WTC11 (cell line): ENCODE measurements at regions not wholly inside any gene's neighbourhood (a gene's known extent, or its start where the extent isn't known, plus 50 kb on each side); places are given as distances from the start of the nearest gene placed in this dataset.

Source experiments
- ATAC-seq: fragments of 200-7000 bp; cut with Tn5 transposase; 2 replicates; pipeline ENCODE4 v1.10.0; 2021; ENCODE audit warnings: mild to moderate bottlenecking, moderate library complexity
- CTCF ChIA-PET: fragments of 300-600 bp; sonication (Branson Sonifier 250); formaldehyde crosslinking; loops from one replicate; lab custom pipeline; 2021; ENCODE audit warnings: antibody characterized with exemption; lab: Charles Lee
- POLR2A ChIA-PET: fragments of 350-600 bp; sonication (Branson Sonifier 250); formaldehyde crosslinking; loops from one replicate; lab custom pipeline; 2021; ENCODE audit warnings: antibody characterized with exemption; lab: Charles Lee
- DNase-seq: peaks from one replicate; pipeline ENCODE4 v3.0.0; 2021; ENCODE audit warnings: low spot score
- H3K27ac Mint-ChIP-seq: 2 replicates; pipeline ENCODE4 v1.8.0; 2021; ENCODE audit warnings: mixed read lengths
- H3K27me3 Mint-ChIP-seq: 2 replicates; pipeline ENCODE4 v1.8.0; 2021; ENCODE audit warnings: low read depth, mild to moderate bottlenecking, moderate library complexity, mixed read lengths
- H3K36me3 Mint-ChIP-seq: 2 replicates; pipeline ENCODE4 v1.8.0; 2021; ENCODE audit warnings: mixed read lengths
- H3K4me1 Mint-ChIP-seq: 2 replicates; pipeline ENCODE4 v1.8.0; 2022; ENCODE audit warnings: mixed read lengths
- H3K4me3 Mint-ChIP-seq: 2 replicates; pipeline ENCODE4 v1.8.0; 2021; ENCODE audit warnings: mild to moderate bottlenecking, moderate library complexity, mixed read lengths
- H3K9me3 Mint-ChIP-seq: 2 replicates; pipeline ENCODE4 v1.8.0; 2021; ENCODE audit warnings: mixed read lengths
- CREM ChIP-seq: sonication (generic); formaldehyde crosslinking; IDR thresholded peaks from 2 replicates; pipeline ENCODE4 v1.8.1; 2022; ENCODE audit warnings: mild to moderate bottlenecking, missing genetic modification reagents, moderate library complexity
- ELF4 ChIP-seq: sonication (generic); formaldehyde crosslinking; IDR thresholded peaks from 2 replicates; pipeline ENCODE4 v1.8.1; 2022; ENCODE audit warnings: low read depth, mild to moderate bottlenecking, moderate library complexity, missing genetic modification reagents
- ESRRA ChIP-seq: sonication (generic); formaldehyde crosslinking; IDR thresholded peaks from 2 replicates; pipeline ENCODE4 v1.8.1; 2022; ENCODE audit warnings: mild to moderate bottlenecking, missing genetic modification reagents, borderline replicate concordance
- FOXP1 ChIP-seq: sonication (generic); formaldehyde crosslinking; IDR thresholded peaks from 2 replicates; pipeline ENCODE4 v1.8.0; 2022; ENCODE audit warnings: missing genetic modification reagents, mild to moderate bottlenecking, moderate library complexity, borderline replicate concordance
- NFATC4 ChIP-seq: fragments of 250-450 bp; sonication (Bioruptor Pico); IDR thresholded peaks from 2 replicates; pipeline ENCODE4 v1.9.0; 2021; ENCODE audit warnings: mild to moderate bottlenecking
- NFYB ChIP-seq: sonication (generic); formaldehyde crosslinking; conservative IDR thresholded peaks from 2 replicates; pipeline ENCODE4 v1.8.0; 2022; ENCODE audit warnings: low read depth, missing genetic modification reagents
- SOX15 ChIP-seq: fragments of 250-450 bp; sonication (Bioruptor Pico); IDR thresholded peaks from 2 replicates; pipeline ENCODE4 v1.9.0; 2021; ENCODE audit warnings: mild to moderate bottlenecking
- TCF7 ChIP-seq: sonication (generic); formaldehyde crosslinking; IDR thresholded peaks from 2 replicates; pipeline ENCODE4 v1.8.0; 2022; ENCODE audit warnings: mild to moderate bottlenecking, low read depth, missing genetic modification reagents, moderate library complexity
- TP53 ChIP-seq: sonication (generic); formaldehyde crosslinking; IDR thresholded peaks from 2 replicates; pipeline ENCODE4 v1.8.1; 2023; ENCODE audit warnings: mild to moderate bottlenecking, missing genetic modification reagents
- ZNF263 ChIP-seq: sonication (generic); formaldehyde crosslinking; IDR thresholded peaks from 2 replicates; pipeline ENCODE4 v1.8.1; 2022; ENCODE audit warnings: low read depth, mild to moderate bottlenecking, moderate library complexity, missing genetic modification reagents
- TF ChIP-seq, protein P1 (sequence below): fragments of 200-600 bp; IDR thresholded peaks from 2 replicates; pipeline ENCODE4 v1.8.0; 2022; ENCODE audit warnings: antibody characterized with exemption
- TF ChIP-seq, protein P2 (sequence below): sonication (generic); formaldehyde crosslinking; IDR thresholded peaks from 2 replicates; pipeline ENCODE4 v1.8.0; 2023; ENCODE audit warnings: missing genetic modification reagents, mild to moderate bottlenecking, borderline replicate concordance
- TF ChIP-seq, protein P3 (sequence below): sonication (generic); formaldehyde crosslinking; IDR thresholded peaks from 2 replicates; pipeline ENCODE4 v1.8.1; 2022; ENCODE audit warnings: missing genetic modification reagents, borderline replicate concordance
- TF ChIP-seq, protein P4 (sequence below): sonication (generic); formaldehyde crosslinking; IDR thresholded peaks from 2 replicates; pipeline ENCODE4 v1.8.1; 2022; ENCODE audit warnings: low read depth, mild to moderate bottlenecking, moderate library complexity, missing genetic modification reagents, borderline replicate concordance
- TF ChIP-seq, protein P5 (sequence below): sonication (generic); formaldehyde crosslinking; conservative IDR thresholded peaks from 2 replicates; pipeline ENCODE4 v1.8.1; 2023; ENCODE audit warnings: mild to moderate bottlenecking, low read depth, missing genetic modification reagents, moderate library complexity
- TF ChIP-seq, protein P6 (sequence below): sonication (generic); formaldehyde crosslinking; IDR thresholded peaks from 2 replicates; pipeline ENCODE4 v1.8.0; 2022; ENCODE audit warnings: mild to moderate bottlenecking, missing genetic modification reagents

DNA sequence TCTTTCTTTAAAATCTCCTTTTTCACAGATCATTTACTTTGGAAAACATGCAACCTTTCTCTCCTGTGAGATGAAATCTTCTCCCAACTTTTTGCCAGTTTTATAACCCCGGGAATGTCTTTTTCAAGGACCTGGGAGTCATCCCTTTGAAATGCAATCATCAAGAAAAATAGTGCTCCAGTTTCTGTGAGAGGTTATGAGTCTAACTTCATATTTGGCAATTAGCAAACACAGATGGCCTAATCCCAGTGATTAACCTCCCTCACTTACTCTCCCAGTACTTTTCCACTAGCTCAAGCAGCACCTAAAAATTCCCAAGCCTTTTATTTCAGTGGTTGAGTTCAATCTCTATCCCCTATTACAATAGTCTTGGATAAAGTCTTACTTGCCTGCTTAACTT, 185.8 kb upstream of the TMEM106B start:
- Mint-ChIP-seq H3K4me1 (peaks cover 9% of the 10 kb centered on the region), H3K9me3 (no peaks in the 10 kb centered on the region)
- CTCF ChIA-PET: no interaction called here

More for the DNA sequence above, 185.8 kb upstream of the TMEM106B start:
- no peak for ATAC-seq
- no peaks in the 10 kb centered on the region for H3K36me3 Mint-ChIP-seq
- no peaks in the 10 kb centered on the region for H3K27me3 Mint-ChIP-seq
- DNase-seq: no peak
- no peak overlapping the region for H3K27ac Mint-ChIP-seq
- TF ChIP-seq TCF7 (CRISPR knock-in tag) (no peak), NFATC4 (CRISPR knock-in tag) (no peak), SOX15 (CRISPR knock-in tag) (no peak), FOXP1 (CRISPR knock-in tag) (no peak), ZNF263 (CRISPR knock-in tag) (no peak), NFYB (no peak), TP53 (CRISPR knock-in tag) (no peak), CREM (CRISPR knock-in tag) (no peak), ELF4 (CRISPR knock-in tag) (no peak), ESRRA (no peak)
- TF ChIP-seq, protein P1, sequence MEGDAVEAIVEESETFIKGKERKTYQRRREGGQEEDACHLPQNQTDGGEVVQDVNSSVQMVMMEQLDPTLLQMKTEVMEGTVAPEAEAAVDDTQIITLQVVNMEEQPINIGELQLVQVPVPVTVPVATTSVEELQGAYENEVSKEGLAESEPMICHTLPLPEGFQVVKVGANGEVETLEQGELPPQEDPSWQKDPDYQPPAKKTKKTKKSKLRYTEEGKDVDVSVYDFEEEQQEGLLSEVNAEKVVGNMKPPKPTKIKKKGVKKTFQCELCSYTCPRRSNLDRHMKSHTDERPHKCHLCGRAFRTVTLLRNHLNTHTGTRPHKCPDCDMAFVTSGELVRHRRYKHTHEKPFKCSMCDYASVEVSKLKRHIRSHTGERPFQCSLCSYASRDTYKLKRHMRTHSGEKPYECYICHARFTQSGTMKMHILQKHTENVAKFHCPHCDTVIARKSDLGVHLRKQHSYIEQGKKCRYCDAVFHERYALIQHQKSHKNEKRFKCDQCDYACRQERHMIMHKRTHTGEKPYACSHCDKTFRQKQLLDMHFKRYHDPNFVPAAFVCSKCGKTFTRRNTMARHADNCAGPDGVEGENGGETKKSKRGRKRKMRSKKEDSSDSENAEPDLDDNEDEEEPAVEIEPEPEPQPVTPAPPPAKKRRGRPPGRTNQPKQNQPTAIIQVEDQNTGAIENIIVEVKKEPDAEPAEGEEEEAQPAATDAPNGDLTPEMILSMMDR: no peak
- TF ChIP-seq, protein P2, sequence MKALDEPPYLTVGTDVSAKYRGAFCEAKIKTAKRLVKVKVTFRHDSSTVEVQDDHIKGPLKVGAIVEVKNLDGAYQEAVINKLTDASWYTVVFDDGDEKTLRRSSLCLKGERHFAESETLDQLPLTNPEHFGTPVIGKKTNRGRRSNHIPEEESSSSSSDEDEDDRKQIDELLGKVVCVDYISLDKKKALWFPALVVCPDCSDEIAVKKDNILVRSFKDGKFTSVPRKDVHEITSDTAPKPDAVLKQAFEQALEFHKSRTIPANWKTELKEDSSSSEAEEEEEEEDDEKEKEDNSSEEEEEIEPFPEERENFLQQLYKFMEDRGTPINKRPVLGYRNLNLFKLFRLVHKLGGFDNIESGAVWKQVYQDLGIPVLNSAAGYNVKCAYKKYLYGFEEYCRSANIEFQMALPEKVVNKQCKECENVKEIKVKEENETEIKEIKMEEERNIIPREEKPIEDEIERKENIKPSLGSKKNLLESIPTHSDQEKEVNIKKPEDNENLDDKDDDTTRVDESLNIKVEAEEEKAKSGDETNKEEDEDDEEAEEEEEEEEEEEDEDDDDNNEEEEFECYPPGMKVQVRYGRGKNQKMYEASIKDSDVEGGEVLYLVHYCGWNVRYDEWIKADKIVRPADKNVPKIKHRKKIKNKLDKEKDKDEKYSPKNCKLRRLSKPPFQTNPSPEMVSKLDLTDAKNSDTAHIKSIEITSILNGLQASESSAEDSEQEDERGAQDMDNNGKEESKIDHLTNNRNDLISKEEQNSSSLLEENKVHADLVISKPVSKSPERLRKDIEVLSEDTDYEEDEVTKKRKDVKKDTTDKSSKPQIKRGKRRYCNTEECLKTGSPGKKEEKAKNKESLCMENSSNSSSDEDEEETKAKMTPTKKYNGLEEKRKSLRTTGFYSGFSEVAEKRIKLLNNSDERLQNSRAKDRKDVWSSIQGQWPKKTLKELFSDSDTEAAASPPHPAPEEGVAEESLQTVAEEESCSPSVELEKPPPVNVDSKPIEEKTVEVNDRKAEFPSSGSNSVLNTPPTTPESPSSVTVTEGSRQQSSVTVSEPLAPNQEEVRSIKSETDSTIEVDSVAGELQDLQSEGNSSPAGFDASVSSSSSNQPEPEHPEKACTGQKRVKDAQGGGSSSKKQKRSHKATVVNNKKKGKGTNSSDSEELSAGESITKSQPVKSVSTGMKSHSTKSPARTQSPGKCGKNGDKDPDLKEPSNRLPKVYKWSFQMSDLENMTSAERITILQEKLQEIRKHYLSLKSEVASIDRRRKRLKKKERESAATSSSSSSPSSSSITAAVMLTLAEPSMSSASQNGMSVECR (CRISPR knock-in tag): no peak
- TF ChIP-seq, protein P3, sequence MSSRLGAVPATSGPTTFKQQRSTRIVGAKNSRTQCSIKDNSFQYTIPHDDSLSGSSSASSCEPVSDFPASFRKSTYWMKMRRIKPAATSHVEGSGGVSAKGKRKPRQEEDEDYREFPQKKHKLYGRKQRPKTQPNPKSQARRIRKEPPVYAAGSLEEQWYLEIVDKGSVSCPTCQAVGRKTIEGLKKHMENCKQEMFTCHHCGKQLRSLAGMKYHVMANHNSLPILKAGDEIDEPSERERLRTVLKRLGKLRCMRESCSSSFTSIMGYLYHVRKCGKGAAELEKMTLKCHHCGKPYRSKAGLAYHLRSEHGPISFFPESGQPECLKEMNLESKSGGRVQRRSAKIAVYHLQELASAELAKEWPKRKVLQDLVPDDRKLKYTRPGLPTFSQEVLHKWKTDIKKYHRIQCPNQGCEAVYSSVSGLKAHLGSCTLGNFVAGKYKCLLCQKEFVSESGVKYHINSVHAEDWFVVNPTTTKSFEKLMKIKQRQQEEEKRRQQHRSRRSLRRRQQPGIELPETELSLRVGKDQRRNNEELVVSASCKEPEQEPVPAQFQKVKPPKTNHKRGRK (CRISPR knock-in tag): no peak
- TF ChIP-seq, protein P4, sequence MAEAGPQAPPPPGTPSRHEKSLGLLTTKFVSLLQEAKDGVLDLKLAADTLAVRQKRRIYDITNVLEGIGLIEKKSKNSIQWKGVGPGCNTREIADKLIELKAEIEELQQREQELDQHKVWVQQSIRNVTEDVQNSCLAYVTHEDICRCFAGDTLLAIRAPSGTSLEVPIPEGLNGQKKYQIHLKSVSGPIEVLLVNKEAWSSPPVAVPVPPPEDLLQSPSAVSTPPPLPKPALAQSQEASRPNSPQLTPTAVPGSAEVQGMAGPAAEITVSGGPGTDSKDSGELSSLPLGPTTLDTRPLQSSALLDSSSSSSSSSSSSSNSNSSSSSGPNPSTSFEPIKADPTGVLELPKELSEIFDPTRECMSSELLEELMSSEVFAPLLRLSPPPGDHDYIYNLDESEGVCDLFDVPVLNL (CRISPR knock-in tag): no peak
- TF ChIP-seq, protein P5, sequence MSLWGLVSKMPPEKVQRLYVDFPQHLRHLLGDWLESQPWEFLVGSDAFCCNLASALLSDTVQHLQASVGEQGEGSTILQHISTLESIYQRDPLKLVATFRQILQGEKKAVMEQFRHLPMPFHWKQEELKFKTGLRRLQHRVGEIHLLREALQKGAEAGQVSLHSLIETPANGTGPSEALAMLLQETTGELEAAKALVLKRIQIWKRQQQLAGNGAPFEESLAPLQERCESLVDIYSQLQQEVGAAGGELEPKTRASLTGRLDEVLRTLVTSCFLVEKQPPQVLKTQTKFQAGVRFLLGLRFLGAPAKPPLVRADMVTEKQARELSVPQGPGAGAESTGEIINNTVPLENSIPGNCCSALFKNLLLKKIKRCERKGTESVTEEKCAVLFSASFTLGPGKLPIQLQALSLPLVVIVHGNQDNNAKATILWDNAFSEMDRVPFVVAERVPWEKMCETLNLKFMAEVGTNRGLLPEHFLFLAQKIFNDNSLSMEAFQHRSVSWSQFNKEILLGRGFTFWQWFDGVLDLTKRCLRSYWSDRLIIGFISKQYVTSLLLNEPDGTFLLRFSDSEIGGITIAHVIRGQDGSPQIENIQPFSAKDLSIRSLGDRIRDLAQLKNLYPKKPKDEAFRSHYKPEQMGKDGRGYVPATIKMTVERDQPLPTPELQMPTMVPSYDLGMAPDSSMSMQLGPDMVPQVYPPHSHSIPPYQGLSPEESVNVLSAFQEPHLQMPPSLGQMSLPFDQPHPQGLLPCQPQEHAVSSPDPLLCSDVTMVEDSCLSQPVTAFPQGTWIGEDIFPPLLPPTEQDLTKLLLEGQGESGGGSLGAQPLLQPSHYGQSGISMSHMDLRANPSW (CRISPR knock-in tag): no peak
- TF ChIP-seq, protein P6, sequence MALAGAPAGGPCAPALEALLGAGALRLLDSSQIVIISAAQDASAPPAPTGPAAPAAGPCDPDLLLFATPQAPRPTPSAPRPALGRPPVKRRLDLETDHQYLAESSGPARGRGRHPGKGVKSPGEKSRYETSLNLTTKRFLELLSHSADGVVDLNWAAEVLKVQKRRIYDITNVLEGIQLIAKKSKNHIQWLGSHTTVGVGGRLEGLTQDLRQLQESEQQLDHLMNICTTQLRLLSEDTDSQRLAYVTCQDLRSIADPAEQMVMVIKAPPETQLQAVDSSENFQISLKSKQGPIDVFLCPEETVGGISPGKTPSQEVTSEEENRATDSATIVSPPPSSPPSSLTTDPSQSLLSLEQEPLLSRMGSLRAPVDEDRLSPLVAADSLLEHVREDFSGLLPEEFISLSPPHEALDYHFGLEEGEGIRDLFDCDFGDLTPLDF (CRISPR knock-in tag): no peak
- H3K4me3 Mint-ChIP-seq: no peak overlapping the region
- POLR2A ChIA-PET: no interaction called here
